ENCODE measurements at regions not wholly inside any gene's neighbourhood (a gene's known extent, or its start where the extent isn't known, plus 50 kb on each side); places are given as distances from the start of the nearest gene placed in this dataset.

DNA sequence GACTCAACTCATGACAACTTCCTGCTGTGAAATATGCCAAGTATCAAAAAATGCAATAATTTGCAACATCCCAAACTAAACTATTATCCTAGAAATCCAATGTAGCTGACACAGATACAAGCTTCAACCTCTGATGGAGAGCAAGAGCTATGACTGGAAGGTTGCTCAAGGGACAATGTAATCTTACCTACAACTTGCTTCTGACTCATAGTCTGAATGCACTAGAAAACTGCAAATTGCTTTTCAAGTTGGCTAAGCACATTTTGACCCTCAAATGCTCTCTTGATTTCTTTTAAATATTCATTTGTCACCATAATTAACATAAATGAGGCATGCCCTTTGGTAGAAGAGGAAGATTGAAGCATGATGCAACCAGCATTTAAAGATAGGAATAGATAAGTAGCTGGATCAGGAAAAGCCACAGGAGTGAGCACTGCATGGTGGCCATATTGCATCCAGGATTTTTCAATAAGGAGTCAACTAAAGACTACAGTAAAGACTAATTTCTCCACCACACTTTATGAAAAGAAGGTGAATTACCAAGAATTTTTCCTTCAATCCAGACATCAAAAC is 630.8 kb upstream of the GBE1 start:
- intact Hi-C loops (cut with DNase I): no loop called here

GRCh38 chr3:82390868-82391267 is 629.4 kb upstream of the GBE1 start:
- DNase-seq: no peak
- Histone ChIP-seq H3K4me1 (no peaks in the 10 kb centered on the region), H3K27ac (no peak overlapping the region), H3K4me3 (no peak overlapping the region), H3K36me3 (no peaks in the 10 kb centered on the region), H3K9me3 (no peaks in the 10 kb centered on the region), H3K27me3 (ENCODE audit: low read depth) (no peaks in the 10 kb centered on the region)
- no peak for ATAC-seq
- intact Hi-C loops (cut with DNase I): no loop called here
- TF ChIP-seq, protein P1, sequence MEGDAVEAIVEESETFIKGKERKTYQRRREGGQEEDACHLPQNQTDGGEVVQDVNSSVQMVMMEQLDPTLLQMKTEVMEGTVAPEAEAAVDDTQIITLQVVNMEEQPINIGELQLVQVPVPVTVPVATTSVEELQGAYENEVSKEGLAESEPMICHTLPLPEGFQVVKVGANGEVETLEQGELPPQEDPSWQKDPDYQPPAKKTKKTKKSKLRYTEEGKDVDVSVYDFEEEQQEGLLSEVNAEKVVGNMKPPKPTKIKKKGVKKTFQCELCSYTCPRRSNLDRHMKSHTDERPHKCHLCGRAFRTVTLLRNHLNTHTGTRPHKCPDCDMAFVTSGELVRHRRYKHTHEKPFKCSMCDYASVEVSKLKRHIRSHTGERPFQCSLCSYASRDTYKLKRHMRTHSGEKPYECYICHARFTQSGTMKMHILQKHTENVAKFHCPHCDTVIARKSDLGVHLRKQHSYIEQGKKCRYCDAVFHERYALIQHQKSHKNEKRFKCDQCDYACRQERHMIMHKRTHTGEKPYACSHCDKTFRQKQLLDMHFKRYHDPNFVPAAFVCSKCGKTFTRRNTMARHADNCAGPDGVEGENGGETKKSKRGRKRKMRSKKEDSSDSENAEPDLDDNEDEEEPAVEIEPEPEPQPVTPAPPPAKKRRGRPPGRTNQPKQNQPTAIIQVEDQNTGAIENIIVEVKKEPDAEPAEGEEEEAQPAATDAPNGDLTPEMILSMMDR (IDR thresholded peaks at IDR 0.05): no peak

More for the DNA sequence above, 630.8 kb upstream of the GBE1 start:
- H3K4me3 ChIP-seq: no peak overlapping the region
- ATAC-seq (no peak), DNase-seq (no peak)
- no peaks in the 10 kb centered on the region for H3K4me1 ChIP-seq
- H3K36me3 ChIP-seq: no peaks in the 10 kb centered on the region
- TF ChIP-seq, protein P1 (IDR thresholded peaks at IDR 0.05): no peak
- H3K27me3 ChIP-seq (ENCODE audit: low read depth): no peaks in the 10 kb centered on the region
- no peak overlapping the region for H3K27ac ChIP-seq
- no peaks in the 10 kb centered on the region for H3K9me3 ChIP-seq

GRCh38 chr3:82386647-82387046 is 625.2 kb upstream of the GBE1 start:
- Histone ChIP-seq H3K4me1 (no peaks in the 10 kb centered on the region), H3K9me3 (no peaks in the 10 kb centered on the region), H3K27me3 (ENCODE audit: low read depth) (no peaks in the 10 kb centered on the region), H3K4me3 (no peak overlapping the region), H3K36me3 (no peaks in the 10 kb centered on the region), H3K27ac (no peak overlapping the region)
- TF ChIP-seq, protein P1 (IDR thresholded peaks at IDR 0.05): no peak
- DNase-seq: no peak
- no peak for ATAC-seq
- intact Hi-C loops (cut with DNase I): no loop called here

DNA sequence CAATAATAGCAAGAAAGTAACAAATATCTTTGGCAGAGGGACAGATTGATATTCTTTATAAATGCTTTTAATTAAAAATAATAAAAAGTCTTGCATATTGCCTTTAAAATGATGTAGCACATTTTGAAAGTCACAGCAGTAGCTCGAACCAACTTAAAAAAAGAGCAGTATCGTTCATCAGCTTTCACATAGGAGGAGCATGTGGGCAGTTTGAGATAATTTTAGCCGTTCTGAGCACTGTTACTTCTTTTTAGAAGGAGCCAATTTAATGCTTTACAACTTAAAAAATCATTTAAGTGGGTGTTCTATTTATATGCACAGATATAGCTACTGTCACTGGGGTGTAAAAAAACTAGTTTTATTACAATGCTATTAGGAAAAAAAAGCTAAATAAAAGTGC is 622.7 kb upstream of the GBE1 start:
- no peak overlapping the region for H3K4me3 ChIP-seq
- H3K9me3 ChIP-seq: no peaks in the 10 kb centered on the region
- DNase-seq (no peak), ATAC-seq (no peak)
- H3K27ac ChIP-seq: no peak overlapping the region
- intact Hi-C loops (cut with DNase I): no loop called here
- no peaks in the 10 kb centered on the region for H3K36me3 ChIP-seq
- H3K27me3 ChIP-seq (ENCODE audit: low read depth): no peaks in the 10 kb centered on the region
- TF ChIP-seq, protein P1 (IDR thresholded peaks at IDR 0.05): no peak
- H3K4me1 ChIP-seq: no peaks in the 10 kb centered on the region

DNA sequence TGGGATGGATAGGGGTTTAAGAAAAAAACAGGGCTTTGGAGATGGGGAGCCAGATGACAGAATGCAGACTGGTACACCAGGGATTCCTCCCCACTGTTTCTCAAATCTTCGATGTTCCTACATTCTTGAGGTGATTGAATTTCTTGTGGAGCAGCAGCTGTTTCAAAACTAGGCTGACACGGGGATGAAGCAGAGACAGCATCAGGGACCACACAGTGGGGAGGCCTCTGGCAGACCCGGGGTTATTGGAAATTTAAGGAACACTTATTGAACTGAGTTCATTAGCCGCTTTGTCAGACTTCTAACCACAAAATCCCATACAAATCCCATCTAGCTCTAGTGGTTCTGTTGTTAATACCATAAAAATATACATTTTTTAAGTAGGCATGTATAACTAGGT is 621.4 kb upstream of the GBE1 start:
- ATAC-seq: no peak
- TF ChIP-seq, protein P1 (IDR thresholded peaks at IDR 0.05): no peak
- intact Hi-C loops (cut with DNase I): no loop called here
- Histone ChIP-seq H3K4me1 (no peaks in the 10 kb centered on the region), H3K9me3 (no peaks in the 10 kb centered on the region), H3K36me3 (no peaks in the 10 kb centered on the region), H3K27ac (no peak overlapping the region), H3K4me3 (no peak overlapping the region), H3K27me3 (ENCODE audit: low read depth) (no peaks in the 10 kb centered on the region)
- DNase-seq: no peak

GRCh38 chr3:82378392-82378791 is 616.9 kb upstream of the GBE1 start:
- ATAC-seq: no peak

More at GRCh38 chr3:82378392-82378791, 616.9 kb upstream of the GBE1 start:
- H3K36me3 ChIP-seq: no peaks in the 10 kb centered on the region
- H3K27me3 ChIP-seq (ENCODE audit: low read depth): no peaks in the 10 kb centered on the region
- H3K9me3 ChIP-seq: peaks cover 11% of the 10 kb centered on the region
- H3K4me3 ChIP-seq: no peak overlapping the region
- no peak overlapping the region for H3K27ac ChIP-seq
- TF ChIP-seq, protein P1 (IDR thresholded peaks at IDR 0.05): no peak
- no peaks in the 10 kb centered on the region for H3K4me1 ChIP-seq
- DNase-seq: no peak
- intact Hi-C loops (cut with DNase I): no loop called here
